Fibroblast of the aortic adventitia (primary cell): ENCODE measurements at regions not wholly inside any gene's neighbourhood (a gene's known extent, or its start where the extent isn't known, plus 50 kb on each side); places are given as distances from the start of the nearest gene placed in this dataset.

ENCODE experiments used
- DNase-seq: peaks from one replicate; pipeline ENCODE4 v3.0.0-alpha.2; 2010; ENCODE audit warnings: low read depth
- H3K4me3 ChIP-seq: 2 replicates; pipeline ENCODE4 v1.5.1; 2011; ENCODE audit warnings: low read depth, mild to moderate bottlenecking, control low read depth, low read length, moderate library complexity
- TF ChIP-seq, protein P1 (sequence below): IDR thresholded peaks from 2 replicates; pipeline ENCODE4 v1.5.1; 2011; ENCODE audit warnings: mild to moderate bottlenecking, low read length, control low read depth, inconsistent platforms; ENCODE audit not compliant: insufficient read depth

DNA sequence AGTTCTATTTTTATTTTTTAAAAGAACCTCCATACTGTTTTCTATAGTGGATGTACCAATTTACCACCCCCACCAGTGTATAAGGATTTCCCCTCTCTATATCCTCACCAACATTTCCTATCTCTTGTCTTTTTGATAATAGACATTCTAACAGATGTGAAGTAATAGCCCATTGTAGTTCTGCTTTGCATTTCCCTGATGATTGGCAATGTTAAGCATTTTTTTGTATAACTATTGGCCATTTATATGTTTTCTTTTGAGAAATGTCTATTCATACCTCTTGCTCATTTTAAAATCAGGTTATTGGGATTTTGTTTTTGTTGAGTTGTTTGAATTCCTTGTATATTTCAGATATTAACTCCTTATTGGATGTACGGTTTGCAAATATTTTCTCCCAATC, 251.1 kb upstream of the HTR2C start:
- TF ChIP-seq, protein P1, sequence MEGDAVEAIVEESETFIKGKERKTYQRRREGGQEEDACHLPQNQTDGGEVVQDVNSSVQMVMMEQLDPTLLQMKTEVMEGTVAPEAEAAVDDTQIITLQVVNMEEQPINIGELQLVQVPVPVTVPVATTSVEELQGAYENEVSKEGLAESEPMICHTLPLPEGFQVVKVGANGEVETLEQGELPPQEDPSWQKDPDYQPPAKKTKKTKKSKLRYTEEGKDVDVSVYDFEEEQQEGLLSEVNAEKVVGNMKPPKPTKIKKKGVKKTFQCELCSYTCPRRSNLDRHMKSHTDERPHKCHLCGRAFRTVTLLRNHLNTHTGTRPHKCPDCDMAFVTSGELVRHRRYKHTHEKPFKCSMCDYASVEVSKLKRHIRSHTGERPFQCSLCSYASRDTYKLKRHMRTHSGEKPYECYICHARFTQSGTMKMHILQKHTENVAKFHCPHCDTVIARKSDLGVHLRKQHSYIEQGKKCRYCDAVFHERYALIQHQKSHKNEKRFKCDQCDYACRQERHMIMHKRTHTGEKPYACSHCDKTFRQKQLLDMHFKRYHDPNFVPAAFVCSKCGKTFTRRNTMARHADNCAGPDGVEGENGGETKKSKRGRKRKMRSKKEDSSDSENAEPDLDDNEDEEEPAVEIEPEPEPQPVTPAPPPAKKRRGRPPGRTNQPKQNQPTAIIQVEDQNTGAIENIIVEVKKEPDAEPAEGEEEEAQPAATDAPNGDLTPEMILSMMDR: no peak
- H3K4me3 ChIP-seq: no peak overlapping the region
- DNase-seq: no peak

DNA sequence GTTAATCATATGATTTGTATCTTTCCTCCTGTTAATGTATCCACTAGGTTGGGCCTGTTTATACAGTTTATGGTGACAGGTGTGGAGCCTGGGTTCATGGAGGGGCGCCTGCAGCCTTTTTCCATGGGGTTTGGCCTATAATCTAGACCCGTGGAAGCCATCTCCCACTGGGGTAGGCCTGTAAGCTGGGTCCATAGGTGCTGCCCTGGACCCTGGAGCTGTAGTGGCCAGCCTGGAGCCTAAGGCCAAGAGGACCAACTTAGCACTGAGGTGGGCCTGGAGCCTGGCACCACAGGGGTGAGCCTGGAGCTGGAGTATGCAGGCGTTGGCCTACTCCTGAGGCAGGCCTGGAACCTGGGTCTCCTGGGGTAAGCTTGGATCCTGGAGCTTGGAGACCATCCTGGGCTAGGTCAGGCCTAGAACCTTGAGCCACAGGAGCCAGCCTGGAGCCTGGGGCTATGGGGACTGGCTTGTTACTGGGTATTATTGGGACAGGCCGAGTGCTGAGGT, 249.4 kb upstream of the HTR2C start:
- H3K4me3 ChIP-seq: no peak overlapping the region
- TF ChIP-seq, protein P1: no peak
- DNase-seq: no peak

DNA sequence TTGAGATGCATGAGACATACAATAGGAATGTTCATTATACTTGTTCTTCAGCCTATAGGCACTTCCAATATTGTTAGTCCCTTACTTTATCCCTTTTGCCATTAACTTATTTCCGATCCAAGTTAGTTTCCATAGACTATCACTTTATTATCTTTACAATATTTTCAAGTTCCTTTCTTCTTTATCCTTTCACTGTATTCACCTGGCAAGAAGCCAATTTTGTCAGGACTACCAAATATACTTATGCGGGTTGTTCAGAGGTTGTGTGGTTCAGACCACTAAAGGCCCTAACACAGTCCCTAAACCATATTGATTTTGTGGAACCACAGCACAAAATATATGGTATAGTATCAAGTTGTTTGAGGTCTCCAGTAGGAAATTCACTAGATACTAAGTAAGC, 245.0 kb upstream of the HTR2C start:
- TF ChIP-seq, protein P1: no peak
- no peak overlapping the region for H3K4me3 ChIP-seq
- DNase-seq: no peak

DNA sequence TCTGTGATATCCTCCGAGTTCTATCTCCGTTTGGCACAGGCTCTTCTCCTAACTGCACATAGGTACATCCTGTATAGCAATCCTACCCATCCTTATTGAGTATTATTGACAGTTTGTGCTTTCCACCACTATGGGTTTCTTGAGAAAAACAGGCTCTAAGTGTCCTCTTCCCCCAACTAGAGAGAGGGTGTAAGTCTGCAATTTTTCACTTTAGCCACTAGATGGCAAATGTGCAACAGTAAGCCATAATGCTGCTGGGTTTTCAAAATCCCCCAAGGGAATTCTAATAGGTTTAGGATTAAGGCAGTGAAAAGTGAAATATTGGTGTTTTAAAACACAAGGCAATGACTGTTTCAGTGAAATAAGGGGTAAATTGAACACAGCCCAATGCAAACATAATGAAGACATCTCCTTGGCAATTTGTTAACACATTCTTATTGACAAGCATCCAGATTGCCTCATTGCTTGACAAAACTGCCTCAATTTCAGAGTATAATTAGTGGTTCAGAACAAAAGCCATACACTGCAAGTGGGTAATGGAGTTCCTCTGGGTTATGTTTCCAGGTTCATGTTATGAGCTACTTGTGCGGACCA, 239.0 kb upstream of the HTR2C start:
- TF ChIP-seq, protein P1: peak; percentile 77
- DNase-seq: peak; percentile 51
- no peak overlapping the region for H3K4me3 ChIP-seq

DNA sequence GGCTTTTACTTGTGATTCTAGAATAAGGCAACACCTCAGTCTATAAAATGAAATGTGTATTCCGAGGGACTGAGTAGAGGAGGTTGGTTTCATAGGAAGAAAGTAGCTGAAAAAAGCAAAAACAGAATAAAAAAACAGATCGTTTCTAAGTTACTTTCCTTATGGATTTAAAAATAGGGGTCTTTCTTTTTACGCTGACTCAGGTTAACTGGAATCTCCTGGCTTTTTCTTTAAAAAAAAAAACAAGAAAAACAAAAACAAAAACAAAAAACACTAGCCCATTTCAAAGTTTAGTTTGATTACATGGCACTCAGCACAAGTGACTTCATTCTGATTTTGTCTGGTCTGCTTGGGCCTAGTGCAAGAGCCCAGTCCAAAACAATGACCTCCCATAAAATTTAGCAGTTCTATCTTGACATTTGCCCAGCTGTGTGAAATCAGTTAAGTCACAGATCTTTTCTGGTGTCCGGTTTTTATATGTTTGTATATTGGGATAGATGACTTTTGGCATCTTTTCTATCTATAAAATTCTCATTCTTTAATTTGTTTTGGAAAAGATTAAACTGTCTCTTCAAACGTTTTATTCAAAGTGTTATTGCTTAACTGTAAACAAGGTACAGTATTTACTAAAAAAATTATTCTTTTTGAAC, 222.7 kb upstream of the HTR2C start:
- H3K4me3 ChIP-seq: no peak overlapping the region
- TF ChIP-seq, protein P1: no peak
- no peak for DNase-seq

DNA sequence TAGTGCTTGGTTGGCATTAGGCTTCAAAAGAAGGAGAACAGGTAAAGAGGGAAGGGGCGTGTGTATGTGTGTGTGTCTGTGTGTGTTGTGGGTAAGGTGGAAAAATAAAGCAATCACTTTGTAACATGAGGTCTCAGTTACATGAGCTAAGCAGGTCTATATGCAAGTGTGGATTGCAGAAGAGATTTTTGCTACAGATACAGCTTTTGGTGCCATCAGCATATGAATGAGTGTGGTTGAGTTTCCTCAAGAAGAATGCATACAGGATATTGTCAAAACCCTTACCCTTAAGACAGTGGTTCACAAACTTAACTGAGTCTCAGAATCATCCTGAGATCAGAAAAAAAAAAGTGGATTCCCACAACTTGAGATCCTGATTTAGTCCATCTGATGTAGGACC, 220.5 kb upstream of the HTR2C start:
- no peak overlapping the region for H3K4me3 ChIP-seq
- DNase-seq: no peak
- TF ChIP-seq, protein P1: no peak
